ENCODE measurements at regions not wholly inside any gene's neighbourhood (a gene's known extent, or its start where the extent isn't known, plus 50 kb on each side); places are given as distances from the start of the nearest gene placed in this dataset.

GRCh38 chr9:84107081-84107480, 126.5 kb downstream of the RMI1 start:
- no peak overlapping the region for H3K27ac ChIP-seq (ENCODE audit: low read length)
- H3K9me3 ChIP-seq (ENCODE audit: low read length) = no peaks in the 10 kb centered on the region
- no peak overlapping the region for H3K9ac ChIP-seq (ENCODE audit: low read length)
- no peaks in the 10 kb centered on the region for H3K9me2 ChIP-seq (ENCODE audit: insufficient read depth, low read length)
- no peaks in the 10 kb centered on the region for H3K27me3 ChIP-seq (ENCODE audit: insufficient read depth, low read depth, low read length)
- no peak overlapping the region for H3K4me2 ChIP-seq (ENCODE audit: low read length)
- H3K4me3 ChIP-seq (ENCODE audit: low read length) = no peak overlapping the region
- TF ChIP-seq POLR2AphosphoS5 (IDR thresholded peaks at IDR 0.05) = no peak
- no peak for TF ChIP-seq TAF1 (IDR thresholded peaks at IDR 0.05; ENCODE audit: low read depth)
- no peaks in the 10 kb centered on the region for H3K79me2 ChIP-seq (replicated peaks; ENCODE audit: insufficient read depth, low read length)
- no peaks in the 10 kb centered on the region for H3F3A ChIP-seq (ENCODE audit: insufficient read depth, low read length, poor library complexity, severe bottlenecking)
- H2AFZ ChIP-seq (ENCODE audit: low read depth, low read length) = no peak overlapping the region
- H4K20me1 ChIP-seq (ENCODE audit: insufficient read depth) = no peaks in the 10 kb centered on the region
- H3K36me3 ChIP-seq (ENCODE audit: insufficient read depth, low read length) = no peaks in the 10 kb centered on the region

- no peaks in the 10 kb centered on the region for H3K36me3 ChIP-seq (ENCODE audit: insufficient read depth, low read length)
- no peaks in the 10 kb centered on the region for H3K27me3 ChIP-seq (ENCODE audit: insufficient read depth, low read depth, low read length)
- no peaks in the 10 kb centered on the region for H3K9me3 ChIP-seq (ENCODE audit: low read length)
- no peak overlapping the region for H3K4me3 ChIP-seq (ENCODE audit: low read length)
- H3K4me2 ChIP-seq (ENCODE audit: low read length) = no peak overlapping the region
- TF ChIP-seq TAF1 (IDR thresholded peaks at IDR 0.05; ENCODE audit: low read depth) (no peak), REST (IDR thresholded peaks at IDR 0.05; ENCODE audit: borderline replicate concordance) (no peak), RAD21 (conservative IDR thresholded peaks at IDR 0.05) (no peak), SMC3 (conservative IDR thresholded peaks at IDR 0.05; ENCODE audit: poor library complexity) (no peak), EZH2 (IDR thresholded peaks at IDR 0.05; ENCODE audit: borderline replicate concordance, insufficient read depth, low read length, poor library complexity, severe bottlenecking) (no peak), MXI1 (conservative IDR thresholded peaks at IDR 0.05; ENCODE audit: poor library complexity, severe bottlenecking) (no peak), POLR2AphosphoS5 (IDR thresholded peaks at IDR 0.05) (no peak), EP300 (conservative IDR thresholded peaks at IDR 0.05; ENCODE audit: poor library complexity, severe bottlenecking) (no peak), CTCF (IDR thresholded peaks at IDR 0.05; ENCODE audit: poor library complexity, severe bottlenecking) (no peak)
- no peaks in the 10 kb centered on the region for H4K20me1 ChIP-seq (ENCODE audit: insufficient read depth)
- no peaks in the 10 kb centered on the region for H3K79me2 ChIP-seq (replicated peaks; ENCODE audit: insufficient read depth, low read length)
- no peaks in the 10 kb centered on the region for H3K9me2 ChIP-seq (ENCODE audit: insufficient read depth, low read length)
- H3K27ac ChIP-seq (ENCODE audit: low read length) = no peak overlapping the region
- H2AFZ ChIP-seq (ENCODE audit: low read depth, low read length) = no peak overlapping the region
- H3K9ac ChIP-seq (ENCODE audit: low read length) = no peak overlapping the region
- no peaks in the 10 kb centered on the region for H3F3A ChIP-seq (ENCODE audit: insufficient read depth, low read length, poor library complexity, severe bottlenecking)
Observed at GRCh38 chr9:84107995-84108394, 127.4 kb downstream of the RMI1 start.

GRCh38 chr9:84111726-84112125, 131.1 kb downstream of the RMI1 start:
- TF ChIP-seq EP300 (conservative IDR thresholded peaks at IDR 0.05; ENCODE audit: poor library complexity, severe bottlenecking) = no peak
- TF ChIP-seq EZH2 (IDR thresholded peaks at IDR 0.05; ENCODE audit: borderline replicate concordance, insufficient read depth, low read length, poor library complexity, severe bottlenecking) = no peak
- no peak for TF ChIP-seq RAD21 (conservative IDR thresholded peaks at IDR 0.05)
- TF ChIP-seq REST (IDR thresholded peaks at IDR 0.05; ENCODE audit: borderline replicate concordance) = no peak
- no peak for TF ChIP-seq TAF1 (IDR thresholded peaks at IDR 0.05; ENCODE audit: low read depth)
- no peak for TF ChIP-seq CTCF (IDR thresholded peaks at IDR 0.05; ENCODE audit: poor library complexity, severe bottlenecking)
- no peak for TF ChIP-seq POLR2AphosphoS5 (IDR thresholded peaks at IDR 0.05)
- no peak for TF ChIP-seq MXI1 (conservative IDR thresholded peaks at IDR 0.05; ENCODE audit: poor library complexity, severe bottlenecking)
- TF ChIP-seq SMC3 (conservative IDR thresholded peaks at IDR 0.05; ENCODE audit: poor library complexity) = no peak
- no peaks in the 10 kb centered on the region for H3K9me3 ChIP-seq (ENCODE audit: low read length)
- H3K9me2 ChIP-seq (ENCODE audit: insufficient read depth, low read length) = no peaks in the 10 kb centered on the region
- no peaks in the 10 kb centered on the region for H3K27me3 ChIP-seq (ENCODE audit: insufficient read depth, low read depth, low read length)
- H3K4me3 ChIP-seq (ENCODE audit: low read length) = no peak overlapping the region
- H2AFZ ChIP-seq (ENCODE audit: low read depth, low read length) = no peak overlapping the region
- no peaks in the 10 kb centered on the region for H3K36me3 ChIP-seq (ENCODE audit: insufficient read depth, low read length)
- no peaks in the 10 kb centered on the region for H3F3A ChIP-seq (ENCODE audit: insufficient read depth, low read length, poor library complexity, severe bottlenecking)
- no peak overlapping the region for H3K4me2 ChIP-seq (ENCODE audit: low read length)
- H3K27ac ChIP-seq (ENCODE audit: low read length) = no peak overlapping the region
- H3K9ac ChIP-seq (ENCODE audit: low read length) = no peak overlapping the region
- H4K20me1 ChIP-seq (ENCODE audit: insufficient read depth) = no peaks in the 10 kb centered on the region
- H3K79me2 ChIP-seq (replicated peaks; ENCODE audit: insufficient read depth, low read length) = no peaks in the 10 kb centered on the region

All from neural cell (in vitro differentiated cells).